Mesendoderm (in vitro differentiated cells): ENCODE measurements at regions not wholly inside any gene's neighbourhood (a gene's known extent, or its start where the extent isn't known, plus 50 kb on each side); places are given as distances from the start of the nearest gene placed in this dataset.
"Not testable (repeated sequence)": the region's sequence is repeated elsewhere in the genome, so short reads cannot be mapped to it uniquely, and the experiment has no call there.

ENCODE experiments used
- DNase-seq: peaks from one replicate; pipeline ENCODE4 v3.0.0; 2013
- H2AK5ac ChIP-seq: 2 replicates; pipeline ENCODE4 v1.6.1; 2013; ENCODE audit warnings: low read length, inconsistent platforms
- H2BK120ac ChIP-seq: 2 replicates; pipeline ENCODE4 v1.6.1; 2013; ENCODE audit warnings: low read depth, mild to moderate bottlenecking, low read length, moderate library complexity, mixed read lengths
- H2BK15ac ChIP-seq: replicated peaks from 2 replicates; pipeline ENCODE4 v1.6.1; 2013; ENCODE audit warnings: low read depth, mild to moderate bottlenecking, moderate library complexity
- H2BK5ac ChIP-seq: 2 replicates; pipeline ENCODE4 v1.6.1; 2013; ENCODE audit warnings: low read length, inconsistent platforms
- H3K18ac ChIP-seq: 2 replicates; pipeline ENCODE4 v1.6.1; 2013; ENCODE audit warnings: mild to moderate bottlenecking, low read length, mixed read lengths
- H3K23ac ChIP-seq: one replicate; pipeline ENCODE4 v1.6.1; 2013; ENCODE audit warnings: low read length
- H3K27ac ChIP-seq: 2 replicates; pipeline ENCODE4 v1.5.1; 2013; ENCODE audit warnings: low read depth, mild to moderate bottlenecking, inconsistent platforms, low read length, moderate library complexity
- H3K27me3 ChIP-seq: 2 replicates; pipeline ENCODE4 v1.6.1; 2013; ENCODE audit warnings: low read length, control low read depth, mild to moderate bottlenecking, inconsistent platforms; ENCODE audit not compliant: insufficient read depth, poor library complexity
- H3K36me3 ChIP-seq: 2 replicates; pipeline ENCODE4 v1.6.1; 2013; ENCODE audit warnings: low read length, inconsistent platforms; ENCODE audit not compliant: control insufficient read depth, insufficient read depth
- H3K4ac ChIP-seq: one replicate; pipeline ENCODE4 v1.6.1; 2013; ENCODE audit warnings: low read depth, mild to moderate bottlenecking, low read length, moderate library complexity
- H3K4me1 ChIP-seq: 2 replicates; pipeline ENCODE4 v1.6.1; 2013; ENCODE audit warnings: low read depth, low read length, inconsistent platforms; ENCODE audit not compliant: control insufficient read depth
- H3K4me2 ChIP-seq: 2 replicates; pipeline ENCODE4 v1.6.1; 2013; ENCODE audit warnings: low read length
- H3K4me3 ChIP-seq: 2 replicates; pipeline ENCODE4 v1.5.1; 2013; ENCODE audit warnings: mild to moderate bottlenecking, low read length
- H3K56ac ChIP-seq: one replicate; pipeline ENCODE4 v1.6.1; 2013; ENCODE audit warnings: low read length
- H3K79me1 ChIP-seq: 2 replicates; pipeline ENCODE4 v1.6.1; 2013; ENCODE audit warnings: low read length, inconsistent platforms
- H3K79me2 ChIP-seq: 2 replicates; pipeline ENCODE4 v1.6.1; 2013; ENCODE audit warnings: mild to moderate bottlenecking, low read length; ENCODE audit not compliant: control insufficient read depth, insufficient read depth
- H3K9ac ChIP-seq: 2 replicates; pipeline ENCODE4 v1.6.1; 2013; ENCODE audit warnings: low read length, inconsistent platforms
- H4K5ac ChIP-seq: one replicate; pipeline ENCODE4 v1.6.1; 2013; ENCODE audit warnings: low read length
- H4K8ac ChIP-seq: one replicate; pipeline ENCODE4 v1.6.1; 2013; ENCODE audit warnings: low read depth, mild to moderate bottlenecking, control low read depth, low read length, moderate library complexity
- WGBS: extraction: QIAGEN DNeasy Blood & Tissue Kit; methylation state at CpG from one replicate; pipeline ENCODE4 v1.1.7; 2013; ENCODE audit warnings: low lambda C conversion rate, missing lambda C conversion rate; ENCODE audit not compliant: insufficient coverage; ENCODE audit errors: extremely low coverage; 5-methylcytosine and 5-hydroxymethylcytosine counted together

DNA sequence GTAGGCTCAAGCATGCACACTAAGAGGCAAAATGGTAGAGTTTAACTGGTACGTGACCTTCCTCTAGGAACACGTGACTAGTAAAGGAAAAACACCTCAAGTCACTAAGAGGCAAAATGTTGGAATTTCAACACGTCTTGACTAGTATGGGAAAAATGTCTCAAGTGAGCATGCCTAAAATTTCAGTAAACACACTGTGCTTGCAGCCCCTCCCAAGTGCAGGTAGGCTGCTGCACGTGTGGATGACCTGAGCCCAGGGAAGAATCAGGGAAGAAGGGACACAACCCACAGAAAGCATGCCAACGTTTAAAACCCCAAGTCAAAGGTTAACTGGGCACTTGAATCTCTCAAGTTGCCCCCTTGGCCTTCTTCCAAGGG is 162.2 kb downstream of the TENT5A start:
- no peak overlapping the region for H3K4ac ChIP-seq
- no peak overlapping the region for H3K23ac ChIP-seq
- H2AK5ac ChIP-seq: no peak overlapping the region
- H2BK5ac ChIP-seq: no peak overlapping the region
- H3K56ac ChIP-seq: no peak overlapping the region
- no peak for DNase-seq
- H4K5ac ChIP-seq: no peak overlapping the region
- no peak overlapping the region for H2BK120ac ChIP-seq
- no peak overlapping the region for H4K8ac ChIP-seq
- H3K18ac ChIP-seq: no peak overlapping the region
- H2BK15ac ChIP-seq: no peak overlapping the region
- H3K79me2 ChIP-seq: no peaks in the 10 kb centered on the region
- H3K27me3 ChIP-seq: no peaks in the 10 kb centered on the region
- no peak overlapping the region for H3K27ac ChIP-seq
- no peaks in the 10 kb centered on the region for H3K4me1 ChIP-seq
- H3K9ac ChIP-seq: no peak overlapping the region
- no peak overlapping the region for H3K4me3 ChIP-seq
- H3K36me3 ChIP-seq: no peaks in the 10 kb centered on the region
- H3K4me2 ChIP-seq: no peak overlapping the region
- WGBS: no CpG with 5 or more reads among the region's 5 CpGs
- no peaks in the 10 kb centered on the region for H3K79me1 ChIP-seq

GRCh38 chr6:81589465-81590313 is 162.8 kb downstream of the TENT5A start:
- H3K36me3 ChIP-seq: no peaks in the 10 kb centered on the region
- no peak overlapping the region for H2BK15ac ChIP-seq
- DNase-seq: no peak
- WGBS: no CpG with 5 or more reads among the region's 5 CpGs
- H2AK5ac ChIP-seq: no peak overlapping the region
- no peak overlapping the region for H2BK120ac ChIP-seq
- H4K8ac ChIP-seq: no peak overlapping the region
- H3K23ac ChIP-seq: no peak overlapping the region
- no peak overlapping the region for H3K27ac ChIP-seq
- no peak overlapping the region for H3K4me3 ChIP-seq
- no peak overlapping the region for H3K4ac ChIP-seq
- no peak overlapping the region for H3K9ac ChIP-seq
- H3K4me1 ChIP-seq: no peaks in the 10 kb centered on the region
- H2BK5ac ChIP-seq: no peak overlapping the region
- H3K79me1 ChIP-seq: no peaks in the 10 kb centered on the region
- H3K56ac ChIP-seq: no peak overlapping the region
- no peaks in the 10 kb centered on the region for H3K79me2 ChIP-seq
- no peak overlapping the region for H3K18ac ChIP-seq
- no peak overlapping the region for H4K5ac ChIP-seq
- H3K27me3 ChIP-seq: no peaks in the 10 kb centered on the region
- no peak overlapping the region for H3K4me2 ChIP-seq

DNA sequence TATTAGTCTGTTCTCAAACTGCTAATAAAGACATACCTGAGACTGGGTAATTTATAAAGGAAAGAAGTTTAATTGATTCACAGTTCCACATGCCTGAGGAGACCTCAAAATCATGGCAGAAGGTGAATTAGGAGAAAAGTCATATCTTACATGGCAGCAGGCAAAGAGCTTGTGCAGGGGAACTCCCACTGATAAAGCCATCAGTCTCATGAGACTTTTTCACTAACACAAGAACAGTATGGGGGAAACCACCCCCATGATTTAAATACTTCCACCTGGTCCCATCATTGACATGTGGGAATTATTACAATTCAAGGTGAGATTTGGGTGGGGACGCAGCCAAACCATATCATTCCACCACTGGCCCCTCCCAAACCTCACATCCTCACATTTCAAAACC is 166.8 kb downstream of the TENT5A start:
- not testable (repeated sequence) for H3K9ac ChIP-seq, H4K8ac ChIP-seq, H2AK5ac ChIP-seq, H3K27ac ChIP-seq, H3K4me3 ChIP-seq, H3K79me1 ChIP-seq, H3K27me3 ChIP-seq, H2BK15ac ChIP-seq, DNase-seq, H4K5ac ChIP-seq, H2BK5ac ChIP-seq, H3K18ac ChIP-seq, H3K23ac ChIP-seq, H3K4ac ChIP-seq, H2BK120ac ChIP-seq, H3K79me2 ChIP-seq, H3K56ac ChIP-seq, H3K4me1 ChIP-seq, H3K4me2 ChIP-seq, H3K36me3 ChIP-seq
- WGBS: no CpG with 5 or more reads among the region's 1 CpG

GRCh38 chr6:81584156-81584555 is 168.3 kb downstream of the TENT5A start:
- H4K5ac ChIP-seq, H3K23ac ChIP-seq, H3K79me2 ChIP-seq, H2BK15ac ChIP-seq, H3K9ac ChIP-seq, H3K79me1 ChIP-seq, H3K4me1 ChIP-seq, H3K4me3 ChIP-seq, H3K4me2 ChIP-seq, H2AK5ac ChIP-seq, H2BK5ac ChIP-seq, H3K27me3 ChIP-seq, H3K27ac ChIP-seq, DNase-seq, H3K56ac ChIP-seq, H4K8ac ChIP-seq, H2BK120ac ChIP-seq, H3K18ac ChIP-seq, H3K36me3 ChIP-seq, H3K4ac ChIP-seq: not testable (repeated sequence)
- no CpG with 5 or more reads among the region's 2 CpGs for WGBS

DNA sequence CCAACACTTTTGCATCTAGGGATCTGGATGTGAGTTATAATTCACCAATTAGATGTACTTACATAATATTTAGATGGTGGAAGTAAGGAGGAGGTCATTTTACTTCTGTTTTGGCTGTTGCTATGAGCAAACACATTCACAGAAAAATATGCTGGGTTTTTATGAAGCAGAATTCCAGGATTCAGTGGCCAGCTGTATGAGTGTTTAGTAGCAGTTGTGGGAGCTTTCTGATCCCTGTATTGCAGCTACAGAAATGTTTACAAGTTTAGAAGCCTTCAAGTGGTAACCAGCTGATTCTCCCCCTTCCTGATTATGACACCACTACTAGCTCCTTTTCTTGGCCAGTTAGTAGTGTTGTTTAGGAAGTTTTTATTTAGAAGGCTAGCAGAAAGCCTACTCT is 177.0 kb downstream of the TENT5A start:
- no peaks in the 10 kb centered on the region for H3K27me3 ChIP-seq
- no peak overlapping the region for H3K9ac ChIP-seq
- H3K56ac ChIP-seq: no peak overlapping the region
- H2BK5ac ChIP-seq: no peak overlapping the region
- H3K27ac ChIP-seq: no peak overlapping the region
- no peak overlapping the region for H3K23ac ChIP-seq
- no peak overlapping the region for H4K5ac ChIP-seq
- H3K79me1 ChIP-seq: no peaks in the 10 kb centered on the region
- H4K8ac ChIP-seq: no peak overlapping the region
- H3K4me1 ChIP-seq: no peaks in the 10 kb centered on the region
- no peak overlapping the region for H3K4me3 ChIP-seq
- no peaks in the 10 kb centered on the region for H3K36me3 ChIP-seq
- H2BK120ac ChIP-seq: no peak overlapping the region
- H3K4ac ChIP-seq: no peak overlapping the region
- DNase-seq: no peak
- no peaks in the 10 kb centered on the region for H3K79me2 ChIP-seq
- H3K18ac ChIP-seq: no peak overlapping the region
- no peak overlapping the region for H3K4me2 ChIP-seq
- H2AK5ac ChIP-seq: no peak overlapping the region
- H2BK15ac ChIP-seq: no peak overlapping the region

DNA sequence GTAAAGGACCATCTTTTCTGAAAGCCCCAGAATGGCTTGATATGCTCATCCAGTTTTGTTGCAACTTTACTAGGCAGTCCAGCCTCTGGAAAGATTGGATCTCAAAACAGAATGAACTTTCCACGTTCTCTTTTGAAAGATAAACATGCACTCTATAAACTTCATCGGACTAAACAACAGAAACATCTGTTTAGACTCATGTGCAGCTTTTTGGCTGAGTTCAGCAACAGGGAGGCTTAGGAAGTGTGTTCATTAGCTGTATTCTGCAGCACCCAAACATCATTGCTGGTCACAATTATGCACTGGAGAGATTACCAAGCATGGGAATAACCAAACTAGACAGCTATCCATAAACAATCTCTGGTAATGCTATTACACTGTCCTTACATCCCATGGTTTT is 180.5 kb downstream of the TENT5A start:
- H3K23ac ChIP-seq: no peak overlapping the region
- H3K36me3 ChIP-seq: no peaks in the 10 kb centered on the region
- no peak overlapping the region for H3K9ac ChIP-seq
- no CpG with 5 or more reads among the region's 2 CpGs for WGBS
- no peak overlapping the region for H3K56ac ChIP-seq
- no peak overlapping the region for H4K5ac ChIP-seq
- no peak overlapping the region for H2BK5ac ChIP-seq
- H3K27me3 ChIP-seq: no peaks in the 10 kb centered on the region
- no peaks in the 10 kb centered on the region for H3K79me2 ChIP-seq
- no peak overlapping the region for H2BK120ac ChIP-seq
- H3K4ac ChIP-seq: no peak overlapping the region
- H3K4me1 ChIP-seq: no peaks in the 10 kb centered on the region
- no peak overlapping the region for H3K4me2 ChIP-seq
- H3K4me3 ChIP-seq: no peak overlapping the region
- no peak overlapping the region for H4K8ac ChIP-seq
- H2BK15ac ChIP-seq: no peak overlapping the region
- H2AK5ac ChIP-seq: no peak overlapping the region
- DNase-seq: no peak
- H3K18ac ChIP-seq: no peak overlapping the region
- no peaks in the 10 kb centered on the region for H3K79me1 ChIP-seq
- no peak overlapping the region for H3K27ac ChIP-seq
